Activated B cell treated with CpG ODN at 0.5 μM for 24 hours (primary cell): ENCODE measurements at regions not wholly inside any gene's neighbourhood (a gene's known extent, or its start where the extent isn't known, plus 50 kb on each side); places are given as distances from the start of the nearest gene placed in this dataset.

Experiments
- ATAC-seq: fragments of 200-7000 bp; cut with Tn5 transposase; one replicate; pipeline ENCODE4 v1.10.0; 2021; ENCODE audit warnings: low read depth, mild to moderate bottlenecking, moderate library complexity
- CTCF ChIA-PET: fragments of 350-600 bp; sonication (Branson Sonifier 250); formaldehyde crosslinking; loops from one replicate; lab custom pipeline; 2021; ENCODE audit warnings: antibody characterized with exemption; lab: Charles Lee
- POLR2A ChIA-PET: fragments of 350-600 bp; sonication (Branson Sonifier 250); formaldehyde crosslinking; loops from one replicate; lab custom pipeline; 2021; ENCODE audit warnings: antibody characterized with exemption; lab: Charles Lee
- DNase-seq: peaks from one replicate; pipeline ENCODE4 v3.0.0; 2022
- H3K27ac Mint-ChIP-seq: one replicate; pipeline ENCODE4 v1.8.0; 2020; ENCODE audit warnings: mixed read lengths
- H3K27me3 Mint-ChIP-seq: one replicate; pipeline ENCODE4 v1.8.0; 2021; ENCODE audit warnings: mixed read lengths
- H3K36me3 Mint-ChIP-seq: one replicate; pipeline ENCODE4 v1.8.0; 2021; ENCODE audit warnings: low read depth, mixed read lengths
- H3K4me1 Mint-ChIP-seq: one replicate; pipeline ENCODE4 v1.8.0; 2021; ENCODE audit warnings: mixed read lengths
- H3K4me3 Mint-ChIP-seq: one replicate; pipeline ENCODE4 v1.8.0; 2020; ENCODE audit warnings: mild to moderate bottlenecking, mixed read lengths
- H3K9me3 Mint-ChIP-seq: one replicate; pipeline ENCODE4 v1.8.0; 2020; ENCODE audit warnings: mixed read lengths
- CTCF ChIP-seq: fragments of 200-600 bp; IDR thresholded peaks from one replicate; pipeline ENCODE4 v1.8.0; 2022; ENCODE audit warnings: antibody characterized with exemption, mild to moderate bottlenecking
- intact Hi-C: fragments of 100-400 bp; cut with micrococcal nuclease; formaldehyde crosslinking; loops from one replicate; pipeline ENCODE4 v1.15.1; 2024

GRCh38 chr12:97800561-97800960 is 338.0 kb downstream of the RMST start:
- CTCF ChIA-PET, result no interaction called here
- no peak for TF ChIP-seq CTCF
- no peak overlapping the region for H3K27ac Mint-ChIP-seq
- intact Hi-C loops, result no loop called here
- ATAC-seq, result no peak
- no peak overlapping the region for H3K4me3 Mint-ChIP-seq
- H3K4me1 Mint-ChIP-seq, result no peaks in the 10 kb centered on the region
- H3K27me3 Mint-ChIP-seq, result no peaks in the 10 kb centered on the region
- DNase-seq, result no peak
- peaks cover 2% of the 10 kb centered on the region for H3K9me3 Mint-ChIP-seq
- POLR2A ChIA-PET, result no interaction called here
- no peaks in the 10 kb centered on the region for H3K36me3 Mint-ChIP-seq

- TF ChIP-seq CTCF, result no peak
- DNase-seq (no peak), ATAC-seq (no peak)
- CTCF ChIA-PET, result no interaction called here
- peaks cover 2% of the 10 kb centered on the region for H3K9me3 Mint-ChIP-seq
- no peak overlapping the region for H3K4me3 Mint-ChIP-seq
- H3K27ac Mint-ChIP-seq, result no peak overlapping the region
- H3K4me1 Mint-ChIP-seq, result no peaks in the 10 kb centered on the region
- no peaks in the 10 kb centered on the region for H3K27me3 Mint-ChIP-seq
- POLR2A ChIA-PET, result no interaction called here
- intact Hi-C loops, result loop anchor here (1.0 kb wide), 1 partner anchor 41 kb away; no protein-coding TSS in a partner anchor
- no peaks in the 10 kb centered on the region for H3K36me3 Mint-ChIP-seq
Observed at GRCh38 chr12:97801471-97802059, 339.0 kb downstream of the RMST start.

GRCh38 chr12:97805146-97805545 is 342.5 kb downstream of the RMST start:
- H3K27ac Mint-ChIP-seq, result no peak overlapping the region
- H3K27me3 Mint-ChIP-seq, result no peaks in the 10 kb centered on the region
- ATAC-seq, result no peak
- no peak for DNase-seq
- intact Hi-C loops, result no loop called here
- H3K4me3 Mint-ChIP-seq, result no peak overlapping the region
- CTCF ChIA-PET, result no interaction called here
- no peak for TF ChIP-seq CTCF
- H3K4me1 Mint-ChIP-seq, result no peaks in the 10 kb centered on the region
- POLR2A ChIA-PET, result no interaction called here
- peaks cover 5% of the 10 kb centered on the region for H3K9me3 Mint-ChIP-seq
- no peaks in the 10 kb centered on the region for H3K36me3 Mint-ChIP-seq

- CTCF ChIA-PET, result no interaction called here
- DNase-seq, result no peak
- POLR2A ChIA-PET, result no interaction called here
- no peak for ATAC-seq
- TF ChIP-seq CTCF, result no peak
- H3K27me3 Mint-ChIP-seq, result no peaks in the 10 kb centered on the region
- H3K9me3 Mint-ChIP-seq, result no peaks in the 10 kb centered on the region
- no peak overlapping the region for H3K4me3 Mint-ChIP-seq
- intact Hi-C loops, result no loop called here
- H3K36me3 Mint-ChIP-seq, result no peaks in the 10 kb centered on the region
- H3K4me1 Mint-ChIP-seq, result no peaks in the 10 kb centered on the region
- no peak overlapping the region for H3K27ac Mint-ChIP-seq
Observed at GRCh38 chr12:97813301-97813700, 350.7 kb downstream of the RMST start.

- Mint-ChIP-seq H3K36me3 (no peaks in the 10 kb centered on the region), H3K9me3 (no peaks in the 10 kb centered on the region), H3K4me3 (no peak overlapping the region), H3K4me1 (no peaks in the 10 kb centered on the region), H3K27me3 (no peaks in the 10 kb centered on the region), H3K27ac (no peak overlapping the region)
- TF ChIP-seq CTCF, result no peak
- ATAC-seq (no peak), DNase-seq (no peak)
- POLR2A ChIA-PET, result no interaction called here
- intact Hi-C loops, result no loop called here
- CTCF ChIA-PET, result no interaction called here
Observed at GRCh38 chr12:97821806-97822205, 359.2 kb downstream of the RMST start.
